SK-N-MC (cell line): ENCODE measurements at regions not wholly inside any gene's neighbourhood (a gene's known extent, or its start where the extent isn't known, plus 50 kb on each side); places are given as distances from the start of the nearest gene placed in this dataset.

Experiments used
- EZH2 ChIP-seq: fragments of 200-600 bp; sonication (generic); IDR thresholded peaks from one replicate; pipeline ENCODE4 v1.6.1; 2017; ENCODE audit warnings: antibody characterized with exemption
- POLR2AphosphoS5 ChIP-seq: IDR thresholded peaks from 2 replicates; pipeline ENCODE4 v1.6.1; 2012; ENCODE audit warnings: mild to moderate bottlenecking, low read depth, low read length, borderline replicate concordance

GRCh38 chr20:57868310-57868709 is 158.5 kb upstream of the PMEPA1 start:
- TF ChIP-seq EZH2 = no peak
- TF ChIP-seq POLR2AphosphoS5 = no peak
